ENCODE measurements at regions not wholly inside any gene's neighbourhood (a gene's known extent, or its start where the extent isn't known, plus 50 kb on each side); places are given as distances from the start of the nearest gene placed in this dataset.
"Not testable (repeated sequence)": the region's sequence is repeated elsewhere in the genome, so short reads cannot be mapped to it uniquely, and the experiment has no call there.

DNA sequence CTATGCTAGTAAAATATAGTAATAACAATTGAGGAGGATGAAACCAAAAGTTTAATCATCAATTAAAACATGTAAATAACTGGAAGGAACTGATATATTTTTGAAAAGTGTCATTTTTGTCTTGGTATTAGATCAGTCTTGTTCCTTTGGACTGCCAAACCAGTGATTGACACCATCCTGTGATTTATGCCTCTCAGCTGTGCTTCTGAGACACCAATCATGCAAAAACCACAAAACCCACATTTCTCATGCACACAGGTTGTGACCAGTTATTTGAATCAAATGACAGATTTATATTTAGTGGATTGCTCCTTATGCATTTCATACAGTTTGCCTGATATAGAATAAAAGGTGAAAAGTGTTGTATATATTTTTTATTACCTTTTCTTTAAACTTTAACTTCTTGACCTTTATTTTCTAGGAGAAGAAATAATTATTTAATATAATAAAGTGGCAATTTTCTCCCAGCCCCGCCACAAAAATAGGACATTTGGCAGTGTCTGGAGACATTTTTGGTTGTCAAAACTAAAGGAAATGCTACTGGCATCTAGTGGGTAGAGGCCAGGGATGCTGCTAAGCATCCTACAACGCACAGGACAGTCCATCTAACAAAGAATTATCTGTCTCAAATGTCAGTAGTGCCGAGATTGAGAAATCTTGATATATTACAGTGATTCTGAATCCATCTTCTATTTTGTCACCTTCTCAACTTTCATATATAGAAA, 383.6 kb downstream of the BCKDHB start:
- no peak overlapping the region for H3K4me3 ChIP-seq (ENCODE audit: low read depth, low read length)
- no peak for DNase-seq (ENCODE audit: low read depth)
- TF ChIP-seq, protein P1, sequence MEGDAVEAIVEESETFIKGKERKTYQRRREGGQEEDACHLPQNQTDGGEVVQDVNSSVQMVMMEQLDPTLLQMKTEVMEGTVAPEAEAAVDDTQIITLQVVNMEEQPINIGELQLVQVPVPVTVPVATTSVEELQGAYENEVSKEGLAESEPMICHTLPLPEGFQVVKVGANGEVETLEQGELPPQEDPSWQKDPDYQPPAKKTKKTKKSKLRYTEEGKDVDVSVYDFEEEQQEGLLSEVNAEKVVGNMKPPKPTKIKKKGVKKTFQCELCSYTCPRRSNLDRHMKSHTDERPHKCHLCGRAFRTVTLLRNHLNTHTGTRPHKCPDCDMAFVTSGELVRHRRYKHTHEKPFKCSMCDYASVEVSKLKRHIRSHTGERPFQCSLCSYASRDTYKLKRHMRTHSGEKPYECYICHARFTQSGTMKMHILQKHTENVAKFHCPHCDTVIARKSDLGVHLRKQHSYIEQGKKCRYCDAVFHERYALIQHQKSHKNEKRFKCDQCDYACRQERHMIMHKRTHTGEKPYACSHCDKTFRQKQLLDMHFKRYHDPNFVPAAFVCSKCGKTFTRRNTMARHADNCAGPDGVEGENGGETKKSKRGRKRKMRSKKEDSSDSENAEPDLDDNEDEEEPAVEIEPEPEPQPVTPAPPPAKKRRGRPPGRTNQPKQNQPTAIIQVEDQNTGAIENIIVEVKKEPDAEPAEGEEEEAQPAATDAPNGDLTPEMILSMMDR (IDR thresholded peaks at IDR 0.05; ENCODE audit: control insufficient read depth, extremely low read depth, insufficient read depth) = no peak

DNA sequence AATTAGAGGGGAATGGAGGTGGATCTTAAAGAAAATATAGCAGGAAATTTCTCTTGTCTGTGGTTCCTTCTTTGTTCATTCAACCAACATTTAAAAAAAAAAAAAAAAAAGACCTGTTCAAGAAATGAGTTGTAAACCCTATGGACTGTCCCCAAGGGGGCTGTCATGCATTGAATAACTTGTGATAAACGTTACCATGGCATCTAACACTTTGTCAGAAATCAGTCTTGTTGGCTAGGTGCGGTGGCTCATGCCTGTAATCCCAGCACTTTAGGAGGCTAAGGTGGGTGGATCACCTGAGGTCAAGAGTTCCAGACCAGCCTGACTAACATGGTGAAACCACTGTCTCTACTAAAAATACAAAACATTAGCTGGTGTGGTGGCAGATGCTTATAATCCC, 381.7 kb downstream of the BCKDHB start:
- DNase-seq (ENCODE audit: low read depth) = no peak
- TF ChIP-seq, protein P1 (IDR thresholded peaks at IDR 0.05; ENCODE audit: control insufficient read depth, extremely low read depth, insufficient read depth) = no peak

DNA sequence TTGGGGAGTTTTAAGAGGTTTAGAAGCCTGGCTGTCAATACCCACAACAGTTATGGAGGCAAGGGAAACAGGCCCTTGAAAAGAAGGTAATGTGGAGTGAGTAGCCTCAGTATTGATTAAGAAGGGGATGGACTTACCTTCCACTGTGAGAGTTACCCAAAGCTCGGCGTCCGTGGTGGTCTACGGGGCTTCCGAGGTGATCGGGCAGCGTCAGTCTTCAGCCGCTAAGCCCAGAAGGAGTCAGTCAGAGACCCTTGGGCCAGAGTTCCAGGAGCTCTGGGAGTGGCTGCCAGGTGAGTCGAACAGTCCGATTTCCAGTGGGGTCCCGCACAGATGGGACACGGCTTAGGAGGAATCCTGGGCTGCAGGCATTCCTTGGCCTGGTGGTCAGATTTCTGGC, 379.0 kb downstream of the BCKDHB start:
- DNase-seq (ENCODE audit: low read depth); H3K4me3 ChIP-seq (ENCODE audit: low read depth, low read length): not testable (repeated sequence)

More for the DNA sequence above, 381.7 kb downstream of the BCKDHB start:
- no peak overlapping the region for H3K4me3 ChIP-seq (ENCODE audit: low read depth, low read length)

DNA sequence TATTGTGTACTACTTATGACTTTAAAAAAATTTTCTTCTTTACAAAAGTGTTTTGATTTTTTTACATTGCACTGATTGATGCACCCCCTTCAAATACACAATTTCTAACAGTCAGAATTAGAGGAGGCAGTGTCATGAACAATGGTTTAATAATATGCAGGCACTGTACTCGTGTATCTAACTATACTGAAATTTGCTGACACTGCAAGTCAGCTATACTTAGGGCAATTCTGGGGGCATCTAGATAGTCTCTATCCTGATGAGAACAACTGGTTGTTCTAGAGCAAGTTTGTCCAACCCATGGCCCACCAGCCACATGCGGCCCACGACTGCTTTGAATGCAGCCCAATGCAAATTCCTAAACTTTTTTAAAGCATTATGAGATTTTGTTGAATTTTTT, 375.6 kb downstream of the BCKDHB start:
- TF ChIP-seq, protein P1 (IDR thresholded peaks at IDR 0.05; ENCODE audit: control insufficient read depth, extremely low read depth, insufficient read depth) = no peak
- DNase-seq (ENCODE audit: low read depth) = no peak
- no peak overlapping the region for H3K4me3 ChIP-seq (ENCODE audit: low read depth, low read length)

DNA sequence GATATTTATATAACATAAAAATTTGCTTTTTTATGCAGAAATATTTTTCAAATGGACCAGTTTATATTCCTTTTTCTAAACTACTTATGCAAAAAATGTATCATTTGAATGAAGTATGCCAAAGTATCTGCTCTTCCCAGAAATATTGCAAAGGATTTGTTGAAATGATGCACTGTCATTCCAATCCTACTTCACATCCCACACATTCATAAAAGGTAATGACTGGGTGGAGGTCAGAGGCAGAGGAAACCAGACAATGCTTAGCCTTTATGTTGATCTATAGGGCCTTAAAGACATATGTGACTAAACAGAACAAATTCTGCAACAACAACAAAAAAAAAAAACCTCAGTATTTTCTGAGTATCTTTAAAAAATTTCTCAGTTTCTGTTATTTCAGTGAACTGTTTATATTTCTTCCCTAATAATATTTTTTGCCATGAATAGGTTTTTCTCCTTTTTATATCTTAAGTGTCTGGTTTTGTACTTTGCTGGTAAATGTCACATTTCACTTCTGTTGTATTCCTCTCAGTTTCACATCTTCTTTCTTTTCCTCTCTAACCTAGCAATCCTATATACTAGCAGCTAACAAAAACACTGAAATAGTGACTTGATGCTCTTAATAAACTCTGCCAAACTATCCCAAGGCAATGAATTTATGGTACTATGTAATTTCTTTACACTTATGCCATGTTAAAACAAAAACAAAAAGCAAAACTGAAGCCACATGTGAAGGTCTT, 374.1 kb downstream of the BCKDHB start:
- H3K4me3 ChIP-seq (ENCODE audit: low read depth, low read length) = no peak overlapping the region
- no peak for DNase-seq (ENCODE audit: low read depth)
- TF ChIP-seq, protein P1 (IDR thresholded peaks at IDR 0.05; ENCODE audit: control insufficient read depth, extremely low read depth, insufficient read depth) = no peak

DNA sequence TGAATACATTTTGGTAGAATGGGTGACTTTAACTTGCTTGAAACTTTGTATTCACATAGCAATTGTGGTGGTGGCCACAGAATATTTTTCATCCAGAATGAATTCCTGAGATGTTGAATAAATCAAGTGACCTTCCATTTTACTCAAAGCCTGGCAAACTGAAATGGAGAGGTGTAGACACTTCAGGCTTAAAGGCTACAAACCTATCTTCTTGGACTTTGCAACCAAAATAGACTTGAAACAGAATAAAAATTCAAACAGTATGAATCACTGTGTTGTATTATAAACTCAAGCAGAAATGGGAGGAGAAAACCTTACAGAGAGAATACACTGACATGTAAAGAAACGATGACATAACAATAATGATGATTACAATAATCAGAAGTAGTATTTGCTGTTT, 371.6 kb downstream of the BCKDHB start:
- TF ChIP-seq, protein P1 (IDR thresholded peaks at IDR 0.05; ENCODE audit: control insufficient read depth, extremely low read depth, insufficient read depth) = no peak
- no peak for DNase-seq (ENCODE audit: low read depth)
- no peak overlapping the region for H3K4me3 ChIP-seq (ENCODE audit: low read depth, low read length)

DNA sequence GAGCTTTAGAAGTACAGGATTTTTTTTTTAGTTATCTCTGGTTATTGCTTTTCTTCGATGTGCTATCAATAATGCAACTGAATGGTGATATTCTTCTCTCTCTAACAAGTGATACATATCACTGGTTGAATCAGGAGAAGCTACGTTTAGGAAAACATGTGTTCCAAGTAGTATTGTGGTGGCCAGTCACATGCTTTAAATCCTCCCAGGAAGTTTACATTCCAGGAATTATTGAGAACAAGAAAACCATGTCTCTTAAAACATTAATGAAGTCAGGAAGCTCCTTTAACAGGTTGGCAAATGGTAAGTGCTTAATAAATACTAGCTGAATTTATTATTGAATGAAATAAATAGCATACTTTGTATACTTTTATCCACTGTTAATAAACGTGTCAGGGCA, 371.1 kb downstream of the BCKDHB start:
- TF ChIP-seq, protein P1 (IDR thresholded peaks at IDR 0.05; ENCODE audit: control insufficient read depth, extremely low read depth, insufficient read depth) = no peak
- no peak overlapping the region for H3K4me3 ChIP-seq (ENCODE audit: low read depth, low read length)
- DNase-seq (ENCODE audit: low read depth) = no peak

Data from LNCaP clone FGC (cell line).